Natural killer cell (primary cell): ENCODE measurements at regions not wholly inside any gene's neighbourhood (a gene's known extent, or its start where the extent isn't known, plus 50 kb on each side); places are given as distances from the start of the nearest gene placed in this dataset.

Experiments used
- ATAC-seq, 3 donors: fragments of 150-1000 bp in 2 of 3; fragments of 200-7000 bp in 1 of 3; cut with Tn5 transposase; 1 replicate in 1 of 3; 2 replicates in 2 of 3; pipeline ENCODE4 v1.10.0; 2021; ENCODE audit warnings: mild to moderate bottlenecking in 2 of 3, moderate library complexity in 2 of 3
- DNase-seq, 2 donors: peaks; one replicate each; pipeline versions ENCODE4 v3.0.0 to v3.0.0-alpha.2; 2013 to 2021; ENCODE audit warnings: mixed read lengths in 1 of 2
- H3K27ac ChIP-seq: one replicate; pipeline ENCODE4 v1.5.1; 2013; ENCODE audit warnings: mild to moderate bottlenecking, low read length
- H3K27me3 ChIP-seq: one replicate; pipeline ENCODE4 v1.6.1; 2013; ENCODE audit warnings: low read length; ENCODE audit not compliant: control insufficient read depth, insufficient read depth
- H3K36me3 ChIP-seq: one replicate; pipeline ENCODE4 v1.6.1; 2013; ENCODE audit warnings: low read length; ENCODE audit not compliant: control insufficient read depth, insufficient read depth
- H3K4me1 ChIP-seq: one replicate; pipeline ENCODE4 v1.6.1; 2013; ENCODE audit warnings: low read length; ENCODE audit not compliant: control insufficient read depth, insufficient read depth
- H3K4me3 ChIP-seq: one replicate; pipeline ENCODE4 v1.5.1; 2013; ENCODE audit warnings: low read length
- H3K9me3 ChIP-seq: one replicate; pipeline ENCODE4 v1.6.1; 2013; ENCODE audit warnings: low read length; ENCODE audit not compliant: control insufficient read depth, insufficient read depth
- H3K27ac Mint-ChIP-seq, 2 donors: one replicate each; pipeline ENCODE4 v1.8.0; 2022; ENCODE audit warnings: mild to moderate bottlenecking in 2 of 2, mixed read lengths in 2 of 2, moderate library complexity in 1 of 2
- H3K27me3 Mint-ChIP-seq, 2 donors: one replicate each; pipeline ENCODE4 v1.8.0; 2022; ENCODE audit warnings: low read depth in 2 of 2, mixed read lengths in 2 of 2
- H3K36me3 Mint-ChIP-seq: one replicate; pipeline ENCODE4 v1.8.0; 2022; ENCODE audit warnings: mixed read lengths
- H3K4me1 Mint-ChIP-seq, 2 donors: one replicate each; pipeline ENCODE4 v1.8.0; 2022; ENCODE audit warnings: mixed read lengths in 2 of 2
- H3K4me3 Mint-ChIP-seq: one replicate; pipeline ENCODE4 v1.8.0; 2022; ENCODE audit warnings: mild to moderate bottlenecking, moderate library complexity, mixed read lengths
- H3K9me3 Mint-ChIP-seq, 2 donors: one replicate each; pipeline ENCODE4 v1.8.0; 2022; ENCODE audit warnings: mixed read lengths in 2 of 2
- CTCF ChIP-seq: fragments of 200-600 bp; IDR thresholded peaks from one replicate; pipeline ENCODE4 v1.8.0; 2022; ENCODE audit warnings: antibody characterized with exemption
- WGBS: methylation state at CpG from one replicate; pipeline ENCODE4 v1.1.7; 2013; ENCODE audit warnings: missing lambda C conversion rate; ENCODE audit not compliant: insufficient coverage; 5-methylcytosine and 5-hydroxymethylcytosine counted together
- intact Hi-C: fragments of 100-400 bp; cut with micrococcal nuclease; formaldehyde crosslinking; loops from one replicate; pipeline ENCODE4 v1.14.2; 2022

GRCh38 chr18:27711382-27711781 lies 465.5 kb downstream of the CDH2 start:
- Histone ChIP-seq H3K4me3 (no peak overlapping the region), H3K9me3 (no peaks in the 10 kb centered on the region), H3K27ac (no peak overlapping the region), H3K36me3 (no peaks in the 10 kb centered on the region), H3K27me3 (no peaks in the 10 kb centered on the region), H3K4me1 (no peaks in the 10 kb centered on the region)
- H3K27ac Mint-ChIP-seq, result no peak overlapping the region
- intact Hi-C loops, result no loop called here
- H3K4me3 Mint-ChIP-seq, result no peak overlapping the region
- no peak for TF ChIP-seq CTCF
- H3K9me3 Mint-ChIP-seq, result peaks cover 10 to 14% of the 10 kb centered on the region in 2 donors
- peaks cover 9% of the 10 kb centered on the region for H3K36me3 Mint-ChIP-seq
- H3K27me3 Mint-ChIP-seq, result no peaks in the 10 kb centered on the region
- ATAC-seq, result no peak
- no peak for DNase-seq
- H3K4me1 Mint-ChIP-seq, result no peaks in the 10 kb centered on the region

DNA sequence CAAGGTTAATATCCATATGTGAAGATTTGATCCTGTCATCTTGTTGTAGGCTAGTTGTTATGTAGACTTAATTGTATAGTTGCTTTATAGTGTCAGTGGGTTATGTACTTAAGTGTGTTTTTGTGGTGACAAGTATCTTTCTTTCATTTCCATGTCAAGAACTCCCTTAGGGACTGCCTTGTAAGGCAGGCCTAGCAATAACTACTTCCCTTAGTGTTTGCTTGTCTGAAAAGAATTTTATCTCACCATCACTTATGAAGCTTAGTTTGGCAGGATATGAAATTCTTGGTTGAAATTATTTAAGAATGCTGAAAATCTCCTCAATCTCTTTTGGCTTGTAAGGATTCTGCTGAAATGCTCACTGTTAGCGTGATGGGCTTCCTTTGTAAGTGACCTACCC lies 467.6 kb downstream of the CDH2 start:
- Histone ChIP-seq H3K4me1 (no peaks in the 10 kb centered on the region), H3K27me3 (no peaks in the 10 kb centered on the region), H3K27ac (no peak overlapping the region), H3K4me3 (no peak overlapping the region), H3K9me3 (no peaks in the 10 kb centered on the region), H3K36me3 (no peaks in the 10 kb centered on the region)
- DNase-seq (no peak), ATAC-seq (no peak)
- intact Hi-C loops, result no loop called here
- no peaks in the 10 kb centered on the region for H3K4me1 Mint-ChIP-seq
- no peaks in the 10 kb centered on the region for H3K27me3 Mint-ChIP-seq
- peaks cover 9% of the 10 kb centered on the region for H3K36me3 Mint-ChIP-seq
- H3K27ac Mint-ChIP-seq, result no peak overlapping the region
- no CpG with 5 or more reads among the region's 1 CpG for WGBS
- H3K4me3 Mint-ChIP-seq, result no peak overlapping the region
- peaks cover 7 to 12% of the 10 kb centered on the region in 2 donors for H3K9me3 Mint-ChIP-seq
- TF ChIP-seq CTCF, result no peak

GRCh38 chr18:27707201-27707600 lies 469.7 kb downstream of the CDH2 start:
- H3K9me3 Mint-ChIP-seq, result peaks cover 14 to 18% of the 10 kb centered on the region in 2 donors
- Histone ChIP-seq H3K4me3 (no peak overlapping the region), H3K27me3 (no peaks in the 10 kb centered on the region), H3K4me1 (no peaks in the 10 kb centered on the region), H3K27ac (no peak overlapping the region), H3K36me3 (no peaks in the 10 kb centered on the region), H3K9me3 (no peaks in the 10 kb centered on the region)
- DNase-seq (no peak), ATAC-seq (no peak)
- 85% methylated on average over 1 of the region's 1 CpG for WGBS
- no peaks in the 10 kb centered on the region for H3K27me3 Mint-ChIP-seq
- no peaks in the 10 kb centered on the region for H3K4me1 Mint-ChIP-seq
- H3K4me3 Mint-ChIP-seq, result no peak overlapping the region
- TF ChIP-seq CTCF, result no peak
- H3K27ac Mint-ChIP-seq, result no peak overlapping the region
- peaks cover 9% of the 10 kb centered on the region for H3K36me3 Mint-ChIP-seq
- intact Hi-C loops, result no loop called here

GRCh38 chr18:27704736-27705361 lies 472.1 kb downstream of the CDH2 start:
- Histone ChIP-seq H3K36me3 (no peaks in the 10 kb centered on the region), H3K27me3 (no peaks in the 10 kb centered on the region), H3K4me1 (no peaks in the 10 kb centered on the region), H3K27ac (no peak overlapping the region), H3K4me3 (no peak overlapping the region), H3K9me3 (no peaks in the 10 kb centered on the region)
- ATAC-seq (no peak), DNase-seq (no peak)
- no peaks in the 10 kb centered on the region for H3K27me3 Mint-ChIP-seq
- H3K27ac Mint-ChIP-seq, result no peak overlapping the region
- H3K4me3 Mint-ChIP-seq, result no peak overlapping the region
- peaks cover 9% of the 10 kb centered on the region for H3K36me3 Mint-ChIP-seq
- peaks cover 17 to 18% of the 10 kb centered on the region in 2 donors for H3K9me3 Mint-ChIP-seq
- TF ChIP-seq CTCF, result no peak
- WGBS, result 63% methylated on average over 2 of the region's 3 CpGs
- intact Hi-C loops, result no loop called here
- no peaks in the 10 kb centered on the region for H3K4me1 Mint-ChIP-seq
